ENCODE measurements at regions not wholly inside any gene's neighbourhood (a gene's known extent, or its start where the extent isn't known, plus 50 kb on each side); places are given as distances from the start of the nearest gene placed in this dataset.

- TF ChIP-seq CTCF (conservative IDR thresholded peaks at IDR 0.05; ENCODE audit: low read length) (no peak), EZH2phosphoT487 (IDR thresholded peaks at IDR 0.05; ENCODE audit: borderline replicate concordance) (no peak)
Measured at GRCh38 chr9:85079349-85079748, 409.8 kb downstream of the NTRK2 start.

All from Loucy (cell line).